ENCODE measurements at regions not wholly inside any gene's neighbourhood (a gene's known extent, or its start where the extent isn't known, plus 50 kb on each side); places are given as distances from the start of the nearest gene placed in this dataset.

DNA sequence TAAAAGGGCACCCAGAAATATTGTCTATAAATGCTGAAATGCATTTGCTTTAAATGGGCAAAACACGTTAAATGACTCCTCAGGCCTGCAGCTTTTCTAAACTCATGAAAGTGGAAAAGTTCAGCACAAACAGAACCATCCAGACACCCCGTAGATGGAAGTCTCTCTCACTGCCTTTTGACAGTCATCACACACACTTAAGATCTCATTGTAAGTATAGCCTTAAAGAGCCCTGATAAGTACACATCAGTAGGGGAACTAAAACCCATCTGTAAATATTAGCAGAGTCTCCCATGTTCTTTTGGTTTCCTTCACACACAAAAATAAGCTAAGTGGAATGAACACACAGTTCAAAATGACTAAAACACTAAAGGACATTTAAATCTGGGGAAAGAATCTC is 166.7 kb downstream of the LTN1 start:
- DNase-seq: no peak

DNA sequence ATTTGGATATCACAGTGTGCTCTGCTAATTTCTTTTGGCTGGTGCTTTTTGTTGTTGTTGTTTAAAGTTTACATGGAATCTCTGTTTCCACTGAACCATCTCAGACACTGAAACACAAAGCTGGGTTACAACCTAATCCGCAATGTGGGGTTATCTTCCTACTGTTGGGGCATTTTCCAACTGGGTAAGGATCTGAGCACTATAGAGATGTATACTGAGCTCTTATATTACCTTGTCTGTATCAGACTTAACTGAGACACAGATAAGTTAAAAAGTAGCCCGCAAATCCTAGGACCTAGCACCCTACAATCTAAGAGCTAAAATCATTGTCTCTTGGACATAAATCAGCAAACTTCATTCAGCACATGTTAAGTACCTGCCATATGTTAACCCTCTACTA is 169.2 kb downstream of the LTN1 start:
- DNase-seq: no peak

GRCh38 chr21:28822486-28823335 is 170.0 kb downstream of the LTN1 start:
- DNase-seq: no peak

GRCh38 chr21:28822123-28822399 is 170.6 kb downstream of the LTN1 start:
- no peak for DNase-seq

GRCh38 chr21:28821276-28822122 is 171.2 kb downstream of the LTN1 start:
- DNase-seq: no peak

- DNase-seq: no peak
These were observed 173.9 kb downstream of the LTN1 start for GRCh38 chr21:28818663-28819278.

DNA sequence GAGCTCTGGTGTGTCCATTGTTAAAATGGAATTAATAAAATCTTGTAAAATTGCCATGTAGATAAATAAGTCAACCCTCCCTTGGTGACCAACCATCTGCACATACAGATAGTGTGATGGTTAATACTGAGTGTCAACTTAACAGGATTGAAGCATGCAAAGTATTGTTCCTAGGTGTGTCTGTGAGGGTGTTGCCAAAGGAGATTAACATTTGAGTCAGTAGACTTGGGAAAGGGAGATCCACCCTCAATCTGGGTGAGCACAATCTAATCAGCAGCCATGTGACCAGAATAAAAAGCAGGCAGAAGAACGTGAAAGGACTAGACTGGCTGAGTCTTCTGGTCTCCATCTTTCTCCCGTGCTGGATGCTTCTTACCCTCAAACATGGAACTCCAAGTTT is 174.8 kb downstream of the LTN1 start:
- DNase-seq: no peak

DNA sequence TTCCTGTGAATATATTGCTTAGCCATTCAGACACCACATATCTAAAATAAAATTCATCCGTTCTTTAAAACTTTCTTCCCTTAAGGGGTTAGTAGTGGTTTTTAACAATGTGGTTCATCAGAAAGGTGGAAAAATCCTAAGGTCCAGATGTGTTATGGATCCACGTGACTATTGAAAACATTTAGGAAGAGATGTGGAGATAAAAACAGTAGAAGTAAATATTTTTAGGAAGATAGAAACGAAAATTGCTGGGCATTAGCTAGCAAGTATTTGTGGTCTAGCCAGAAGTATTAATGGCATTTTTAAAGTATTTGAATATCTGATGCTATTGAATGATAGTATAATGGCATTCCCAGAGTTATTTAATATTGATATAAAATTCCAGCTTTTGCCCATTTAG is 180.8 kb downstream of the LTN1 start:
- no peak for DNase-seq

- no peak for DNase-seq
These were observed 181.7 kb downstream of the LTN1 start for GRCh38 chr21:28810826-28811524.

- no peak for DNase-seq
These were observed 186.8 kb downstream of the LTN1 start for GRCh38 chr21:28805885-28806284.

- no peak for DNase-seq
These were observed 188.5 kb downstream of the LTN1 start for GRCh38 chr21:28804089-28804670.

GRCh38 chr21:28801906-28802305 is 190.8 kb downstream of the LTN1 start:
- DNase-seq: no peak

GRCh38 chr21:28799926-28800325 is 192.8 kb downstream of the LTN1 start:
- no peak for DNase-seq

- DNase-seq: no peak
These were observed 193.9 kb downstream of the LTN1 start for GRCh38 chr21:28798798-28799197.

- DNase-seq: no peak
These were observed 197.4 kb downstream of the LTN1 start for GRCh38 chr21:28795251-28795650.

GRCh38 chr21:28794371-28794851 is 198.3 kb downstream of the LTN1 start:
- no peak for DNase-seq

DNA sequence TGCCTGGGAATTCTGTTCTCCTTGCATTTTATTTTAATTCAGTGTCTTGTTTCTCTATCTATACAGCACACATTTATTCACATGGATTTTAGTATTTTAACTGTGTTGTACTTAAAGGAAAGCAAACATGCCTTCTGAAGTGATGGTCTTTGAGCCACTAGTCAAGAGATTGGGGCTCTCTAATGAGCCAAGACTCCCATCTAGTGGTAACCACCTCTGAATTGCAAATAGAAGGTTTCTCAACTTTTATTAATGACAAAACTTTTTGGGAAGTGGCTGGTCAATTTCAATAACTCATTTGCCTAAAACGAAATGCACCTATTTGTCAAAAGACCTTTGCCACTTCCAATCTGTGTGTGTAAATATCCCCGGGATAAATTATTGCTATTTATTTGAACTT is 199.6 kb downstream of the LTN1 start:
- DNase-seq: no peak

DNA sequence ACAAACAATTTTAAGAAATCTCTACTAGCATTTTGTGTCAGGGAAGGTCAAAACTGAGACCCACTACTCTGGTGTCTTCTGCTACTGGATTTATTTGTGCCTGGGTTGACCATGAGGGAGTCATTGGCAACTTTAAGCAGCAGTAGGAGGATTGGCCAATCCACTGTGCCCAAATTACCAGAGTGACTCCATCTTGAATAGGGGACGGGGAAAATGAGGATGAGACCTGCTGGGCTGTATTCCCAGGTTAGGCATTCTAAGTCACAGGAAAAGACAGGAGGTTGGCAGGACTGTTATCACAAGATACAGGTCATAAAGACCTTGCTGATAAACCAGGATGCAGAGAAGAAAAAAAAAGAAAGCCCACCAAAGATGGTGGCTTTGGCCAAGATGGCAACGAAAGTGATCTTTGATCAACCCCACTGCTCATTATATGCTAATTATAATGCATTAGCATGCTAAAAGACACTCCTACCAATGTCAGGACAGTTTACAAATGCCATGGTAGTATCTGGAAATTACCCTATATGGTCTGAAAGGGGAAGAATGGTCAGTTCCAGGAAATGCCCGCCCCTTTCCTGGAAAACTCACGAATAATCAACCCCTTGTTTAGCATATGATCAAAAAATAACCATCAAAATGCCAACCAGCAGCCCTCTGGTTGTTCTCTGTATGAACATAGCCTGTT is 200.9 kb downstream of the LTN1 start:
- no peak for DNase-seq

DNA sequence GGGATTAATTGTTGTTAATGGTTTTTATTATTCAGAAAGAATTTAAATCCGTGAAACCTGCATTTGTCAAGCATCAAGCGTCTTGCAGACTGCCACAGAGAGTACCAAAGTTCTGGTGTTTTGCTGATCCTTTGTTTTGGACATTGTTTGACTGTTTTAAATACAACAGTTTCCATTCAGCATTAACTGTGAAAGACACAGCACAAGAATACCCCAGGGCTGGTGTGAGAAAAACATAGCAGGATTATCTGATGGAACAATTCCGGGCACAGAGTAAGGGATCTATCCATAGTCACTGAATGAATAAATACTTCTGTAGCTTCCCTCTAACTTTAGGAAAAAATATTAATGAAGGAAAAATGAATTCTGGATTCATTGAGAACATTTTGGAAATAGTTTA is 202.3 kb downstream of the LTN1 start:
- DNase-seq: no peak

GRCh38 chr21:28789523-28789922 is 203.2 kb downstream of the LTN1 start:
- no peak for DNase-seq

GRCh38 chr21:28788030-28788429 is 204.6 kb downstream of the LTN1 start:
- no peak for DNase-seq

DNA sequence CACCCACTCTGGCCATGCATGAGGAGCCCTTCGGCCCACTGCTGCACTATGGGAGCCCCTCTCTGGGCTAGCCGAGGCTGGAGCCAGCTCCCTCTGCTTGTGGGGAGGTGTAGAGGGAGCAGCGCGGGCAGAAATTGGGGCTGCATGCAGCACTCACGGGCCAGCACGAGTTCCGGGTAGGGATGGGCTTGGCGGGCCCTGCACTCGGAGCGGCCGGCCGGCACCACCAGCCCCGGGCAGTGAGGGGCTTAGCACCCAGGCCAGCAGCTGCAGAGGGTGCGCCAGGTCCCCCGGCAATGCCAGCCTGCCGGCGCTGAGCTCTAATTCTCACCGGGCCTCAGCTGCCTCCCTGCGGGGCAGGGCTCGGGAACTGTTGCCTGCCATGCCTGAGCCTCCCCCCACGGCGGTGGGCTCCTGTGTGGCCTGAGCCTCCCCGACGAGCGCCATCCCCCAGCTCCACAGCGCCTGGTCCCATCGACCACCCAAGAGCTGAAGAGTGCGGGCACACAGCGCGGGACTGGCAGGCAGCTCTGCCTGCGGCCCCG is 209.0 kb downstream of the LTN1 start:
- DNase-seq: no peak
